K562 (cell line): ENCODE measurements at regions not wholly inside any gene's neighbourhood (a gene's known extent, or its start where the extent isn't known, plus 50 kb on each side); places are given as distances from the start of the nearest gene placed in this dataset.

Experiments used
- ATAC-seq: fragments of 200-7000 bp; cut with Tn5 transposase; 3 replicates; pipeline ENCODE4 v1.9.1; 2020; ENCODE audit warnings: moderate library complexity
- BruUV-seq: library from RNA; stranded (reverse); fragments of 400-500 nt; replicated peaks from 2 replicates; lab custom pipeline; 2021; lab: Mats Ljungman, UMichigan
- CTCF ChIA-PET: fragments of 300-600 bp; formaldehyde crosslinking; extraction: SDS; loops from one replicate; lab custom pipeline; 2021; ENCODE audit warnings: low intra/inter-chr PET ratio; lab: Yijun Ruan, JAX
- POLR2A ChIA-PET: fragments of 300-600, 350-650 bp; sonication (Branson Sonifier 250); formaldehyde crosslinking; extraction: SDS; loops from one replicate; lab custom pipeline; 2021; ENCODE audit warnings: antibody characterized with exemption, inconsistent platforms; lab: Yijun Ruan, JAX
- DNase-seq, 4 experiments: peaks; one replicate each; pipeline versions ENCODE4 v3.0.0 to v3.0.0-alpha.2; 2011 to 2018; ENCODE audit warnings: low spot score in 3 of 4, mixed read lengths in 3 of 4; ENCODE audit errors: extremely low read depth in 1 of 4
- FAIRE-seq: peaks from 2 replicates; lab custom pipeline; 2011; peaks lifted over from hg19 to GRCh38; lab: Jason Lieb, UNC
- H2AFZ ChIP-seq: 2 replicates; pipeline ENCODE4 v1.6.0; 2011; ENCODE audit warnings: low read depth, low read length, control low read depth, inconsistent platforms
- H3K27ac ChIP-seq: fragments of 200-600 bp; 3 replicates; pipeline ENCODE4 v1.8.0; 2011; ENCODE audit warnings: low read depth, mild to moderate bottlenecking, control low read depth, inconsistent platforms, low read length, moderate library complexity, mixed read lengths; ENCODE audit errors: extremely low read depth
- H3K27me3 ChIP-seq, 2 experiments: fragments of 300-600 bp in 1 of 2; 2 replicates in 1 of 2; 3 replicates in 1 of 2; pipeline versions ENCODE4 v1.6.0 to v1.8.0; 2011; ENCODE audit warnings: inconsistent platforms in 2 of 2, low read length in 2 of 2, mild to moderate bottlenecking in 1 of 2, mixed read lengths in 1 of 2, moderate library complexity in 1 of 2; ENCODE audit not compliant: control insufficient read depth in 2 of 2, insufficient read depth in 2 of 2
- H3K36me3 ChIP-seq: fragments of 300-600 bp; 3 replicates; pipeline ENCODE4 v1.8.0; 2011; ENCODE audit warnings: mild to moderate bottlenecking, low read length, inconsistent platforms; ENCODE audit not compliant: control insufficient read depth, insufficient read depth
- H3K4me1 ChIP-seq, 2 experiments: fragments of 200-600 bp in 1 of 2; replicated peaks in 1 of 2; 2 replicates in 1 of 2; 3 replicates in 1 of 2; pipeline versions ENCODE4 v1.5.1 to v1.8.0; 2011; ENCODE audit warnings: inconsistent platforms in 2 of 2, low read length in 2 of 2, mild to moderate bottlenecking in 1 of 2, mixed read lengths in 1 of 2, moderate library complexity in 1 of 2; ENCODE audit not compliant: control insufficient read depth in 2 of 2, insufficient read depth in 2 of 2
- H3K4me2 ChIP-seq: 2 replicates; pipeline ENCODE4 v1.6.1; 2011; ENCODE audit warnings: low read length, control low read depth, inconsistent platforms, mixed read lengths; ENCODE audit not compliant: insufficient read depth
- H3K4me3 ChIP-seq: fragments of 200-600 bp; sonication (generic), shearing (Covaris generic); 2 replicates; pipeline ENCODE4 v1.5.1; 2016; ENCODE audit warnings: control low read depth, inconsistent platforms
- H3K79me2 ChIP-seq: fragments of 200-600 bp; 3 replicates; pipeline ENCODE4 v1.8.0; 2011; ENCODE audit warnings: low read length, inconsistent platforms; ENCODE audit not compliant: control insufficient read depth, insufficient read depth
- H3K9ac ChIP-seq, 2 experiments: 2 replicates each; pipeline versions ENCODE4 v1.6.0 to v1.6.1; 2011; ENCODE audit warnings: low read depth in 2 of 2, low read length in 2 of 2, control low read depth in 1 of 2, inconsistent platforms in 1 of 2, mild to moderate bottlenecking in 1 of 2, mixed read lengths in 1 of 2; ENCODE audit not compliant: insufficient read depth in 1 of 2
- H3K9me1 ChIP-seq: one replicate; pipeline ENCODE4 v1.6.0; 2011; ENCODE audit warnings: inconsistent platforms, mild to moderate bottlenecking, low read length, moderate library complexity; ENCODE audit not compliant: control insufficient read depth, insufficient read depth
- H3K9me3 ChIP-seq: replicated peaks from 2 replicates; pipeline ENCODE4 v1.5.1; 2011; ENCODE audit warnings: low read depth, low read length, inconsistent platforms; ENCODE audit not compliant: control insufficient read depth, insufficient read depth
- H4K20me1 ChIP-seq: replicated peaks from 2 replicates; pipeline ENCODE4 v1.6.1; 2011; ENCODE audit warnings: low read length, inconsistent platforms, mixed read lengths; ENCODE audit not compliant: control insufficient read depth, insufficient read depth
- CHD4 ChIP-seq: fragments of 200-600 bp; sonication (generic); IDR thresholded peaks from 3 replicates; pipeline ENCODE4 v1.6.1; 2012; ENCODE audit warnings: low read depth, mild to moderate bottlenecking, mixed read lengths, low read length, inconsistent platforms; ENCODE audit not compliant: insufficient read depth, insufficient replicate concordance, poor library complexity, severe bottlenecking
- ZBTB40 ChIP-seq, 2 experiments: fragments of 450-650 bp in 1 of 2; sonication (generic) in 1 of 2; formaldehyde crosslinking in 1 of 2; IDR thresholded peaks; 2 replicates each; pipeline versions ENCODE4 v1.7.1 to v1.9.0; 2016 to 2022; ENCODE audit warnings: inconsistent platforms in 1 of 2, mild to moderate bottlenecking in 1 of 2, missing genetic modification reagents in 1 of 2
- WGBS: fragments of 100-300 bp; shearing (Covaris generic); methylation state at CpG from one replicate; pipeline ENCODE4 v1.1.6; 2016; ENCODE audit warnings: low coverage, mixed read lengths; ENCODE audit not compliant: insufficient coverage; ENCODE audit errors: missing lambda C conversion rate; 5-methylcytosine and 5-hydroxymethylcytosine counted together
- in situ Hi-C: fragments of 300-500 bp; cut with MboI; formaldehyde crosslinking; loops from 4 replicates; pipeline ENCODE4 v1.15.0; 2018; ENCODE audit warnings: inconsistent platforms, mixed read lengths
- intact Hi-C: fragments of 100-400 bp; cut with micrococcal nuclease; formaldehyde crosslinking; loops from 2 replicates; pipeline ENCODE4 v1.14.2; 2022

DNA sequence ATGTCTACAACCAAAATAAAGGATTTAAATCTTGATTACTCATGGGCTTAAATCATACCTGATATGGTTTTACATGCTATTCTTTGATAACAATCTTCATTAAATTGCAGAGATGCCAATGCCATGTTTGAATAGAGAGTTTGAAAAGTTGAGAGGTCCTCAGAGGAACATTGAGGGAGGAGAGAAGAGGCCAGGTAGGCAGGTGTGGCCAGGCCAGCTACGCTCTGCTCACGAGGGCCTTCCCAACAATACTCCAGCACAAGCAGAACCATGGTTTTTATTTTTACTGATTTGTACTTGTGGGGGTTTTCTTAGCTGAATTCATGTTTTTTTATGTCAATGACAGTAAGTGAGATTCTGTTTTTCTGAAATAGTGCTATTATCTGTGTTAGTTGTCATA, 158.1 kb upstream of the RFC3 start:
- Histone ChIP-seq H3K27ac (no peak overlapping the region), H3K9me1 (no peaks in the 10 kb centered on the region), H3K9ac (no peak overlapping the region), H3K27me3 (peaks cover 0 to 4% of the 10 kb centered on the region in 2 experiments; a peak in 1 of 5 replicates), H2AFZ (no peak overlapping the region), H3K4me3 (no peak overlapping the region), H3K79me2 (no peaks in the 10 kb centered on the region), H3K4me1 (no peaks in the 10 kb centered on the region; a peak in 1 of 5 replicates), H3K4me2 (no peak overlapping the region), H3K9me3 (no peaks in the 10 kb centered on the region), H3K36me3 (no peaks in the 10 kb centered on the region), H4K20me1 (no peaks in the 10 kb centered on the region)
- FAIRE-seq (no peak), DNase-seq (no peak), ATAC-seq (no peak)
- intact Hi-C loops: no loop called here
- no peak for TF ChIP-seq ZBTB40 (IDR thresholded peaks at IDR 0.05)
- no peak for TF ChIP-seq ZBTB40 (CRISPR knock-in tag; IDR thresholded peaks at IDR 0.05)
- TF ChIP-seq CHD4: no peak
- BruUV-seq: no TSS peak
- CTCF ChIA-PET: no interaction called here
- POLR2A ChIA-PET: no interaction called here
- no CpG with 5 or more reads among the region's 2 CpGs for WGBS
- in situ Hi-C loops: no loop called here
